WTC11 (cell line): ENCODE measurements at regions not wholly inside any gene's neighbourhood (a gene's known extent, or its start where the extent isn't known, plus 50 kb on each side); places are given as distances from the start of the nearest gene placed in this dataset.

Source experiments
- ATAC-seq: fragments of 200-7000 bp; cut with Tn5 transposase; 2 replicates; pipeline ENCODE4 v1.10.0; 2021; ENCODE audit warnings: mild to moderate bottlenecking, moderate library complexity
- CTCF ChIA-PET: fragments of 300-600 bp; sonication (Branson Sonifier 250); formaldehyde crosslinking; loops from one replicate; lab custom pipeline; 2021; ENCODE audit warnings: antibody characterized with exemption; lab: Charles Lee
- POLR2A ChIA-PET: fragments of 350-600 bp; sonication (Branson Sonifier 250); formaldehyde crosslinking; loops from one replicate; lab custom pipeline; 2021; ENCODE audit warnings: antibody characterized with exemption; lab: Charles Lee
- DNase-seq: peaks from one replicate; pipeline ENCODE4 v3.0.0; 2021; ENCODE audit warnings: low spot score
- H3K27ac Mint-ChIP-seq: 2 replicates; pipeline ENCODE4 v1.8.0; 2021; ENCODE audit warnings: mixed read lengths
- H3K27me3 Mint-ChIP-seq: 2 replicates; pipeline ENCODE4 v1.8.0; 2021; ENCODE audit warnings: low read depth, mild to moderate bottlenecking, moderate library complexity, mixed read lengths
- H3K36me3 Mint-ChIP-seq: 2 replicates; pipeline ENCODE4 v1.8.0; 2021; ENCODE audit warnings: mixed read lengths
- H3K4me1 Mint-ChIP-seq: 2 replicates; pipeline ENCODE4 v1.8.0; 2022; ENCODE audit warnings: mixed read lengths
- H3K4me3 Mint-ChIP-seq: 2 replicates; pipeline ENCODE4 v1.8.0; 2021; ENCODE audit warnings: mild to moderate bottlenecking, moderate library complexity, mixed read lengths
- H3K9me3 Mint-ChIP-seq: 2 replicates; pipeline ENCODE4 v1.8.0; 2021; ENCODE audit warnings: mixed read lengths
- ATF1 ChIP-seq: sonication (generic); formaldehyde crosslinking; IDR thresholded peaks from 2 replicates; pipeline ENCODE4 v1.8.1; 2023; ENCODE audit warnings: mild to moderate bottlenecking, moderate library complexity, missing genetic modification reagents
- KAT7 ChIP-seq: sonication (generic); formaldehyde crosslinking; IDR thresholded peaks from 2 replicates; pipeline ENCODE4 v1.8.1; 2023; ENCODE audit warnings: missing genetic modification reagents, mild to moderate bottlenecking, borderline replicate concordance
- NR2C2 ChIP-seq: sonication (generic); formaldehyde crosslinking; IDR thresholded peaks from 2 replicates; pipeline ENCODE4 v1.8.0; 2022; ENCODE audit warnings: mild to moderate bottlenecking, missing genetic modification reagents
- ZNF416 ChIP-seq: fragments of 250-450 bp; sonication (Bioruptor Pico); IDR thresholded peaks from 2 replicates; pipeline ENCODE4 v1.9.0; 2021; ENCODE audit warnings: mild to moderate bottlenecking, inconsistent platforms
- TF ChIP-seq, protein P1 (sequence below): fragments of 250-450 bp; sonication (Bioruptor Pico); IDR thresholded peaks from 2 replicates; pipeline ENCODE4 v1.9.0; 2021; ENCODE audit warnings: mild to moderate bottlenecking, borderline replicate concordance
- TF ChIP-seq, protein P2 (sequence below): sonication (generic); formaldehyde crosslinking; IDR thresholded peaks from 2 replicates; pipeline ENCODE4 v1.8.1; 2022; ENCODE audit warnings: mild to moderate bottlenecking, missing genetic modification reagents, moderate library complexity, borderline replicate concordance
- TF ChIP-seq, protein P3 (sequence below): sonication (generic); formaldehyde crosslinking; IDR thresholded peaks from 2 replicates; pipeline ENCODE4 v1.8.1; 2023; ENCODE audit warnings: mild to moderate bottlenecking, moderate library complexity, missing genetic modification reagents
- TF ChIP-seq, protein P4 (sequence below): sonication (generic); formaldehyde crosslinking; IDR thresholded peaks from 2 replicates; pipeline ENCODE4 v1.8.0; 2022; ENCODE audit warnings: mild to moderate bottlenecking, missing genetic modification reagents
- TF ChIP-seq, protein P5 (sequence below): sonication (generic); formaldehyde crosslinking; IDR thresholded peaks from 2 replicates; pipeline ENCODE4 v1.8.1; 2023; ENCODE audit warnings: mild to moderate bottlenecking, missing genetic modification reagents
- TF ChIP-seq, protein P6 (sequence below): sonication (generic); formaldehyde crosslinking; conservative IDR thresholded peaks from 2 replicates; pipeline ENCODE4 v1.8.1; 2023; ENCODE audit warnings: mild to moderate bottlenecking, low read depth, missing genetic modification reagents, moderate library complexity

DNA sequence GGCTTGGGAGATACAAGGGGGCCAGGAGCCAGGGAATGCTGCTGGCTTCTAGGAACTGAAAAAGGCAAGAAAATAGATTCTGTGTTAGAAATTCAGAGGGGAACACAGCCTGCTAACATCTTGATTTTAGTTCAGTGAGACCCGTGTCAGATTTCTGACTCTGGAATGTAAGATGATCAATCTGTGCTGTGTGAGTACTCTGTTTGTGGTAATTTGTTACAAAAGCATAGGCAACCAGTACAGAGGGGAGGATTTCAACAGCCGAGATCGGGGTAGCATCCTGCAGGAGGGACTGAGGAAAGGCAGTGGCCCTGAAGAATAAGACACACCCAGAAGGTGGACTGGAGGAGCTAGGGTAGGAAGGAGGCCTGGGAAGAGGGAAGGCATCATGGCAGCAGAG is 410.0 kb upstream of the CCDC196 start (continued):
- TF ChIP-seq, protein P1, sequence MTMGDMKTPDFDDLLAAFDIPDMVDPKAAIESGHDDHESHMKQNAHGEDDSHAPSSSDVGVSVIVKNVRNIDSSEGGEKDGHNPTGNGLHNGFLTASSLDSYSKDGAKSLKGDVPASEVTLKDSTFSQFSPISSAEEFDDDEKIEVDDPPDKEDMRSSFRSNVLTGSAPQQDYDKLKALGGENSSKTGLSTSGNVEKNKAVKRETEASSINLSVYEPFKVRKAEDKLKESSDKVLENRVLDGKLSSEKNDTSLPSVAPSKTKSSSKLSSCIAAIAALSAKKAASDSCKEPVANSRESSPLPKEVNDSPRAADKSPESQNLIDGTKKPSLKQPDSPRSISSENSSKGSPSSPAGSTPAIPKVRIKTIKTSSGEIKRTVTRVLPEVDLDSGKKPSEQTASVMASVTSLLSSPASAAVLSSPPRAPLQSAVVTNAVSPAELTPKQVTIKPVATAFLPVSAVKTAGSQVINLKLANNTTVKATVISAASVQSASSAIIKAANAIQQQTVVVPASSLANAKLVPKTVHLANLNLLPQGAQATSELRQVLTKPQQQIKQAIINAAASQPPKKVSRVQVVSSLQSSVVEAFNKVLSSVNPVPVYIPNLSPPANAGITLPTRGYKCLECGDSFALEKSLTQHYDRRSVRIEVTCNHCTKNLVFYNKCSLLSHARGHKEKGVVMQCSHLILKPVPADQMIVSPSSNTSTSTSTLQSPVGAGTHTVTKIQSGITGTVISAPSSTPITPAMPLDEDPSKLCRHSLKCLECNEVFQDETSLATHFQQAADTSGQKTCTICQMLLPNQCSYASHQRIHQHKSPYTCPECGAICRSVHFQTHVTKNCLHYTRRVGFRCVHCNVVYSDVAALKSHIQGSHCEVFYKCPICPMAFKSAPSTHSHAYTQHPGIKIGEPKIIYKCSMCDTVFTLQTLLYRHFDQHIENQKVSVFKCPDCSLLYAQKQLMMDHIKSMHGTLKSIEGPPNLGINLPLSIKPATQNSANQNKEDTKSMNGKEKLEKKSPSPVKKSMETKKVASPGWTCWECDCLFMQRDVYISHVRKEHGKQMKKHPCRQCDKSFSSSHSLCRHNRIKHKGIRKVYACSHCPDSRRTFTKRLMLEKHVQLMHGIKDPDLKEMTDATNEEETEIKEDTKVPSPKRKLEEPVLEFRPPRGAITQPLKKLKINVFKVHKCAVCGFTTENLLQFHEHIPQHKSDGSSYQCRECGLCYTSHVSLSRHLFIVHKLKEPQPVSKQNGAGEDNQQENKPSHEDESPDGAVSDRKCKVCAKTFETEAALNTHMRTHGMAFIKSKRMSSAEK (CRISPR knock-in tag) = no peak

DNA sequence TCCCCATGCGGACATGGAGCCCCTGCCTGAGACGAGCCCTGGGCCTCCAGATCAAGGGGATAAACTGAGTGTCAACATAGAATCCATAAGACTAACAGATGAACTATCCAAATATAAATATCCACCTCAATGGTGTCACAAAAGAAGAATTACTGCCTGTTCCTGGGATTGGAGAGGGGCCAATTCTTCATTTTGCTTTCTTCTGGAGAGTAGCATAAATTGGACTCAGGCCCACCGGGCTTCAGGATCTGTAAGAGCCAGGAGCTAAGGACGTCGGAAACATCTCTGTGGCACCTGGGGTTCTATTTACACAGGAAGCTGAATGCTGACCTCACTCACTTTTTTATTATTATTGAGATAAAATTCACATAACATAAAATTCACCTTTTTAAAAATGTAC is 408.2 kb upstream of the CCDC196 start:
- Mint-ChIP-seq H3K4me1 (peaks cover 7% of the 10 kb centered on the region; the same call in 1 of the 2 replicates), H3K9me3 (no peaks in the 10 kb centered on the region), H3K36me3 (no peaks in the 10 kb centered on the region), H3K27me3 (no peaks in the 10 kb centered on the region; the same call in none of the 2 replicates), H3K4me3 (no peak overlapping the region), H3K27ac (no peak overlapping the region)
- ChIA-PET POLR2A (no interaction called here), CTCF (no interaction called here)
- no peak for DNase-seq
- no peak for ATAC-seq
- TF ChIP-seq, protein P2, sequence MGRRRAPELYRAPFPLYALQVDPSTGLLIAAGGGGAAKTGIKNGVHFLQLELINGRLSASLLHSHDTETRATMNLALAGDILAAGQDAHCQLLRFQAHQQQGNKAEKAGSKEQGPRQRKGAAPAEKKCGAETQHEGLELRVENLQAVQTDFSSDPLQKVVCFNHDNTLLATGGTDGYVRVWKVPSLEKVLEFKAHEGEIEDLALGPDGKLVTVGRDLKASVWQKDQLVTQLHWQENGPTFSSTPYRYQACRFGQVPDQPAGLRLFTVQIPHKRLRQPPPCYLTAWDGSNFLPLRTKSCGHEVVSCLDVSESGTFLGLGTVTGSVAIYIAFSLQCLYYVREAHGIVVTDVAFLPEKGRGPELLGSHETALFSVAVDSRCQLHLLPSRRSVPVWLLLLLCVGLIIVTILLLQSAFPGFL (CRISPR knock-in tag) = no peak
- TF ChIP-seq, protein P3, sequence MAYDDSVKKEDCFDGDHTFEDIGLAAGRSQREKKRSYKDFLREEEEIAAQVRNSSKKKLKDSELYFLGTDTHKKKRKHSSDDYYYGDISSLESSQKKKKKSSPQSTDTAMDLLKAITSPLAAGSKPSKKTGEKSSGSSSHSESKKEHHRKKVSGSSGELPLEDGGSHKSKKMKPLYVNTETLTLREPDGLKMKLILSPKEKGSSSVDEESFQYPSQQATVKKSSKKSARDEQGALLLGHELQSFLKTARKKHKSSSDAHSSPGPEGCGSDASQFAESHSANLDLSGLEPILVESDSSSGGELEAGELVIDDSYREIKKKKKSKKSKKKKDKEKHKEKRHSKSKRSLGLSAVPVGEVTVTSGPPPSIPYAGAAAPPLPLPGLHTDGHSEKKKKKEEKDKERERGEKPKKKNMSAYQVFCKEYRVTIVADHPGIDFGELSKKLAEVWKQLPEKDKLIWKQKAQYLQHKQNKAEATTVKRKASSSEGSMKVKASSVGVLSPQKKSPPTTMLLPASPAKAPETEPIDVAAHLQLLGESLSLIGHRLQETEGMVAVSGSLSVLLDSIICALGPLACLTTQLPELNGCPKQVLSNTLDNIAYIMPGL (CRISPR knock-in tag) = no peak
- TF ChIP-seq ZNF416 (CRISPR knock-in tag) (no peak), ATF1 (CRISPR knock-in tag) (no peak), NR2C2 (CRISPR knock-in tag) (no peak)
- TF ChIP-seq, protein P4, sequence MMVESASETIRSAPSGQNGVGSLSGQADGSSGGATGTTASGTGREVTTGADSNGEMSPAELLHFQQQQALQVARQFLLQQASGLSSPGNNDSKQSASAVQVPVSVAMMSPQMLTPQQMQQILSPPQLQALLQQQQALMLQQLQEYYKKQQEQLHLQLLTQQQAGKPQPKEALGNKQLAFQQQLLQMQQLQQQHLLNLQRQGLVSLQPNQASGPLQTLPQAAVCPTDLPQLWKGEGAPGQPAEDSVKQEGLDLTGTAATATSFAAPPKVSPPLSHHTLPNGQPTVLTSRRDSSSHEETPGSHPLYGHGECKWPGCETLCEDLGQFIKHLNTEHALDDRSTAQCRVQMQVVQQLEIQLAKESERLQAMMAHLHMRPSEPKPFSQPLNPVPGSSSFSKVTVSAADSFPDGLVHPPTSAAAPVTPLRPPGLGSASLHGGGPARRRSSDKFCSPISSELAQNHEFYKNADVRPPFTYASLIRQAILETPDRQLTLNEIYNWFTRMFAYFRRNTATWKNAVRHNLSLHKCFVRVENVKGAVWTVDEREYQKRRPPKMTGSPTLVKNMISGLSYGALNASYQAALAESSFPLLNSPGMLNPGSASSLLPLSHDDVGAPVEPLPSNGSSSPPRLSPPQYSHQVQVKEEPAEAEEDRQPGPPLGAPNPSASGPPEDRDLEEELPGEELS (CRISPR knock-in tag) = no peak
- TF ChIP-seq, protein P5, sequence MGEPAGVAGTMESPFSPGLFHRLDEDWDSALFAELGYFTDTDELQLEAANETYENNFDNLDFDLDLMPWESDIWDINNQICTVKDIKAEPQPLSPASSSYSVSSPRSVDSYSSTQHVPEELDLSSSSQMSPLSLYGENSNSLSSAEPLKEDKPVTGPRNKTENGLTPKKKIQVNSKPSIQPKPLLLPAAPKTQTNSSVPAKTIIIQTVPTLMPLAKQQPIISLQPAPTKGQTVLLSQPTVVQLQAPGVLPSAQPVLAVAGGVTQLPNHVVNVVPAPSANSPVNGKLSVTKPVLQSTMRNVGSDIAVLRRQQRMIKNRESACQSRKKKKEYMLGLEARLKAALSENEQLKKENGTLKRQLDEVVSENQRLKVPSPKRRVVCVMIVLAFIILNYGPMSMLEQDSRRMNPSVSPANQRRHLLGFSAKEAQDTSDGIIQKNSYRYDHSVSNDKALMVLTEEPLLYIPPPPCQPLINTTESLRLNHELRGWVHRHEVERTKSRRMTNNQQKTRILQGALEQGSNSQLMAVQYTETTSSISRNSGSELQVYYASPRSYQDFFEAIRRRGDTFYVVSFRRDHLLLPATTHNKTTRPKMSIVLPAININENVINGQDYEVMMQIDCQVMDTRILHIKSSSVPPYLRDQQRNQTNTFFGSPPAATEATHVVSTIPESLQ (CRISPR knock-in tag) = no peak

DNA sequence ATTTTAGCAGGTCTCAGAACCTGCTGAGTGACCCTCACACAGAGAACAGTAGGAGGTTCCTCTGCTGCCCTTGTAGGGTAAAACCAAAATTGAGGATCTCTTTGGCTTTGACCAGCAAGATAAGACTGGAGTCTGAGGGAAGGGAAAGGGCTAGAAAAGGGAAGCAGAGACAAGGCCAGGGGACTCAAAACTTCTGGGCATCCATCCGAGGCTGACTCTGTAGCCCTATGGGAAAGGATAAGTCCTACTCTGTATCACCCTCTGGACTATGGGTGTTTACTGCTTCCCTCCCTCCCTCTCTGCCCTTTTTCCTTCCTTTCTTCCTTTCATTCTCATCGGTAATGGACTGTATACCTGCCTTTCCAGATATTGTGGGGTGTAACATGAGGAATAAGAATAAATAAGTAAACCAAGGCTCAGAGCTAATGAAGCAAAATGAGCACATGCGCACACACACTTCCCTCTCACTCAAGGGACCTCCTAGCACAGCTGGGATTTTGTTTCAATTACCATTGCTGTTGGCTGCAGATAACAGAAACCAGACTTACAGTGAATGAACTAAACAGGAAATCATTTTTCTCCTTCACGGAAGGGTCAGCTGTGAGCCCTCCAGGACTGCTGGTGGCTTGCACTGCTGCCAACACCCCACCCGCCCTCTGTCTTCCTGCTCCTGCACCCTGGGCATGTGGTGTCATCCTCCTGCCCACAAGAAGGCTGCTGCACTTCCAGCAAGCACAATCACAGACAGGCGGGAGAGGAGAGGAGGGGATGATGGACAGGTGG is 404.4 kb upstream of the CCDC196 start:
- H3K27ac Mint-ChIP-seq = no peak overlapping the region
- H3K4me3 Mint-ChIP-seq = no peak overlapping the region
- H3K36me3 Mint-ChIP-seq = no peaks in the 10 kb centered on the region
- H3K27me3 Mint-ChIP-seq = no peaks in the 10 kb centered on the region; the same call in none of the 2 replicates
- no peak for ATAC-seq
- DNase-seq = no peak
- H3K4me1 Mint-ChIP-seq = no peaks in the 10 kb centered on the region
- CTCF ChIA-PET = no interaction called here
- POLR2A ChIA-PET = no interaction called here
- H3K9me3 Mint-ChIP-seq = peaks cover 6% of the 10 kb centered on the region; the same call in 1 of the 2 replicates
- TF ChIP-seq, protein P1 (CRISPR knock-in tag) = no peak
- TF ChIP-seq, protein P6, sequence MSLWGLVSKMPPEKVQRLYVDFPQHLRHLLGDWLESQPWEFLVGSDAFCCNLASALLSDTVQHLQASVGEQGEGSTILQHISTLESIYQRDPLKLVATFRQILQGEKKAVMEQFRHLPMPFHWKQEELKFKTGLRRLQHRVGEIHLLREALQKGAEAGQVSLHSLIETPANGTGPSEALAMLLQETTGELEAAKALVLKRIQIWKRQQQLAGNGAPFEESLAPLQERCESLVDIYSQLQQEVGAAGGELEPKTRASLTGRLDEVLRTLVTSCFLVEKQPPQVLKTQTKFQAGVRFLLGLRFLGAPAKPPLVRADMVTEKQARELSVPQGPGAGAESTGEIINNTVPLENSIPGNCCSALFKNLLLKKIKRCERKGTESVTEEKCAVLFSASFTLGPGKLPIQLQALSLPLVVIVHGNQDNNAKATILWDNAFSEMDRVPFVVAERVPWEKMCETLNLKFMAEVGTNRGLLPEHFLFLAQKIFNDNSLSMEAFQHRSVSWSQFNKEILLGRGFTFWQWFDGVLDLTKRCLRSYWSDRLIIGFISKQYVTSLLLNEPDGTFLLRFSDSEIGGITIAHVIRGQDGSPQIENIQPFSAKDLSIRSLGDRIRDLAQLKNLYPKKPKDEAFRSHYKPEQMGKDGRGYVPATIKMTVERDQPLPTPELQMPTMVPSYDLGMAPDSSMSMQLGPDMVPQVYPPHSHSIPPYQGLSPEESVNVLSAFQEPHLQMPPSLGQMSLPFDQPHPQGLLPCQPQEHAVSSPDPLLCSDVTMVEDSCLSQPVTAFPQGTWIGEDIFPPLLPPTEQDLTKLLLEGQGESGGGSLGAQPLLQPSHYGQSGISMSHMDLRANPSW (CRISPR knock-in tag) = no peak
- TF ChIP-seq KAT7 (CRISPR knock-in tag) = no peak
